Activated T-helper 1 cell treated with anti-CD3 and anti-CD28 coated beads, Interleukin-12 subunit alpha, Interleukin-12 subunit beta, Interleukin-2, Interleukin-4 antibody, amounts not matched to agents 30 ng/mL and 10 ng/mL and 1 ng/mL, durations not matched to agents 14 hours and 24 hours and 36 hours (primary cell): ENCODE measurements at regions not wholly inside any gene's neighbourhood (a gene's known extent, or its start where the extent isn't known, plus 50 kb on each side); places are given as distances from the start of the nearest gene placed in this dataset.

ENCODE experiments used
- DNase-seq: peaks from one replicate; pipeline ENCODE4 v3.0.0; 2021; ENCODE audit warnings: low spot score
- H3K27ac Mint-ChIP-seq: one replicate; pipeline ENCODE4 v1.8.0; 2021; ENCODE audit warnings: mild to moderate bottlenecking, mixed read lengths
- H3K27me3 Mint-ChIP-seq: one replicate; pipeline ENCODE4 v1.8.0; 2022; ENCODE audit warnings: mild to moderate bottlenecking, moderate library complexity, mixed read lengths; ENCODE audit not compliant: insufficient read depth
- H3K36me3 Mint-ChIP-seq: one replicate; pipeline ENCODE4 v1.8.0; 2021; ENCODE audit warnings: low read depth, mixed read lengths
- H3K4me1 Mint-ChIP-seq: one replicate; pipeline ENCODE4 v1.8.0; 2021; ENCODE audit warnings: low read depth, mixed read lengths
- H3K4me3 Mint-ChIP-seq: one replicate; pipeline ENCODE4 v1.8.0; 2021; ENCODE audit warnings: mild to moderate bottlenecking, moderate library complexity, mixed read lengths
- H3K9me3 Mint-ChIP-seq: one replicate; pipeline ENCODE4 v1.8.0; 2021; ENCODE audit warnings: mixed read lengths
- intact Hi-C: fragments of 100-400 bp; cut with micrococcal nuclease; formaldehyde crosslinking; loops from one replicate; pipeline ENCODE4 v1.15.1; 2024

GRCh38 chr13:89827552-89827951 is 1519.9 kb upstream of the MIR17HG start:
- no peaks in the 10 kb centered on the region for H3K27me3 Mint-ChIP-seq
- H3K4me3 Mint-ChIP-seq = no peak overlapping the region
- intact Hi-C loops = no loop called here
- H3K4me1 Mint-ChIP-seq = no peaks in the 10 kb centered on the region
- no peak for DNase-seq
- no peaks in the 10 kb centered on the region for H3K9me3 Mint-ChIP-seq
- no peaks in the 10 kb centered on the region for H3K36me3 Mint-ChIP-seq
- H3K27ac Mint-ChIP-seq = no peak overlapping the region

DNA sequence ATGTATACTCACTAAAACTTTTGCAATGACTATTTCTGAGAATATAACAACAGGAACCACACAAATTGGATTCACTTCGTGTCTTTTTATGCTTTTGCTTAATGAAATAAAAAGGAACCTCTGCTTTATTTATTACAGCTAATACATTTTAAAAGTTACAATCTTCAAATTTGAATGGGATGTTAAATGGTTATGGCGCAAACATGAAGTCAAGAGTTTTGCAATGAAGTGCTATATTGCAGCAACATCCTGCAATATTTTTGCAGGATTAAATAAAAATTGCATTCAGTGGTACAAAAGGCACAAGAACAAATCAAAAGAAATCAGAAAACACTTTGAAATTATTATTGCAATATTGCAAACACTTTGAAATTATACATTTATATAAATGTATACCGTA is 1519.0 kb upstream of the MIR17HG start:
- Mint-ChIP-seq H3K9me3 (no peaks in the 10 kb centered on the region), H3K4me3 (no peak overlapping the region), H3K27ac (no peak overlapping the region), H3K36me3 (no peaks in the 10 kb centered on the region), H3K4me1 (no peaks in the 10 kb centered on the region), H3K27me3 (no peaks in the 10 kb centered on the region)
- no peak for DNase-seq
- intact Hi-C loops = no loop called here

DNA sequence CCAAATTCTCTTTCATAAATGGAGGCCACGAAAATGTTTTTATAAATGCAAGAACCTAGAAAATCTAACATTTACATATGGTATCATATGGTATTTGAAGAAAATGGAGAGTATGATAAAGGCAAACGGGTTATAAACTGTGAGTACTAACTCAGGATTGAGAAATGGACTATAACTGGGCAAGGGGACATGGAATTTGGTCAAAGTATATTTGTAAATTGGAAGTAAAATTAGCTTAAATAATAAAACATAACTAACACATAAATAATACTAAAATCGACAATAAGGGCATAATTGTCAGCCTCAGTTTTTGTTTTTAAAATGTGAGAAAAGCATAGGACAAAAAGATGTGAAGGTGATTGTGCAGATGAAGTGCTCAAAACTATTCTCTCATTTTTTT is 1516.3 kb upstream of the MIR17HG start:
- DNase-seq = no peak
- H3K27me3 Mint-ChIP-seq = no peaks in the 10 kb centered on the region
- peaks cover 6% of the 10 kb centered on the region for H3K9me3 Mint-ChIP-seq
- H3K4me1 Mint-ChIP-seq = no peaks in the 10 kb centered on the region
- H3K27ac Mint-ChIP-seq = no peak overlapping the region
- no peaks in the 10 kb centered on the region for H3K36me3 Mint-ChIP-seq
- intact Hi-C loops = no loop called here
- H3K4me3 Mint-ChIP-seq = no peak overlapping the region

DNA sequence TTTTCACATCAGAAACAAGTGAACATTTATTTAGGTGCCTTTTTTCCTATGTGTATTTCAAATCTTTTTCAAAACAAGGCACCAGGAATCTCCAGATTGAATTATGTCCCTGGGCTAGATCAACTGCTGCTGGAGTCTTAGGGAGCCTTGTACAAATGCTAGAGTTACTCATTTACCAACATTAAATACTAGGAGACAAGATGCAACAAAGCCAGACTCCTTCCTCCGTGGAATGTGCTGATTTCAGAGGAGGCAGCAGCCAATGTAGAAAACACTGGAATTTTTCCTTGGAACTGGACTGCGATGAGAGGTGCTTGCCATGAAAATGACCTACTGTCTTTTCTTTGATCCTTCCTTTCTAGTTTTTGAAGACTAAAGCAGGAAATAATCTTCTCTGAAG is 1514.7 kb upstream of the MIR17HG start:
- Mint-ChIP-seq H3K27me3 (no peaks in the 10 kb centered on the region), H3K9me3 (peaks cover 13% of the 10 kb centered on the region), H3K27ac (no peak overlapping the region), H3K4me1 (no peaks in the 10 kb centered on the region), H3K36me3 (no peaks in the 10 kb centered on the region), H3K4me3 (no peak overlapping the region)
- no peak for DNase-seq
- intact Hi-C loops = no loop called here

- Mint-ChIP-seq H3K27ac (no peak overlapping the region), H3K36me3 (no peaks in the 10 kb centered on the region), H3K4me3 (no peak overlapping the region), H3K4me1 (no peaks in the 10 kb centered on the region), H3K27me3 (no peaks in the 10 kb centered on the region), H3K9me3 (no peaks in the 10 kb centered on the region)
- DNase-seq = no peak
- intact Hi-C loops = no loop called here
These were observed 1503.9 kb upstream of the MIR17HG start for GRCh38 chr13:89843621-89844020.

DNA sequence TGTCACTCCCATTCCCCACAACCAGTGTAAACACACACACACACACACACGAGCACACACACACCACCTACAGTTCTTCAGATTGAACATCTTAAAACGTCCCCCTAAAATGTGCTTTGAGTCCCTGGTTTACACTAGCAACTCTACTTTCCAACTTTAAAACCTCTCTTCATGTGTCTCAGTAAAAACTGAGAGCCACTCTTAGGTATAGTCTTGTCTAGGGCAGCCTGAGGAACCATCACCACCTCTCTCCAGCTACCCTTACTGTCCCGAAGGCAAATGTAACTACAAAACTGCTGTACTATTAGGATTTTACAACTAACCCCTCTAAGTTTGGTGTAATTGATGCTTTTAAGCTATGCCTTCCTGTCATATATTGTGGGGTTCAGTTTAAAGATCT is 1501.6 kb upstream of the MIR17HG start:
- H3K27me3 Mint-ChIP-seq = no peaks in the 10 kb centered on the region
- H3K4me3 Mint-ChIP-seq = no peak overlapping the region
- H3K27ac Mint-ChIP-seq = no peak overlapping the region
- H3K9me3 Mint-ChIP-seq = no peaks in the 10 kb centered on the region
- no peaks in the 10 kb centered on the region for H3K36me3 Mint-ChIP-seq
- H3K4me1 Mint-ChIP-seq = no peaks in the 10 kb centered on the region
- DNase-seq = no peak
- intact Hi-C loops = no loop called here

GRCh38 chr13:89846926-89847585 is 1500.4 kb upstream of the MIR17HG start:
- no peaks in the 10 kb centered on the region for H3K36me3 Mint-ChIP-seq
- no peaks in the 10 kb centered on the region for H3K27me3 Mint-ChIP-seq
- intact Hi-C loops = no loop called here
- DNase-seq = no peak
- no peak overlapping the region for H3K27ac Mint-ChIP-seq
- H3K4me3 Mint-ChIP-seq = no peak overlapping the region
- no peaks in the 10 kb centered on the region for H3K9me3 Mint-ChIP-seq
- H3K4me1 Mint-ChIP-seq = no peaks in the 10 kb centered on the region

- H3K4me1 Mint-ChIP-seq = no peaks in the 10 kb centered on the region
- no peak overlapping the region for H3K27ac Mint-ChIP-seq
- no peak overlapping the region for H3K4me3 Mint-ChIP-seq
- H3K36me3 Mint-ChIP-seq = no peaks in the 10 kb centered on the region
- H3K27me3 Mint-ChIP-seq = no peaks in the 10 kb centered on the region
- no peaks in the 10 kb centered on the region for H3K9me3 Mint-ChIP-seq
- no peak for DNase-seq
- intact Hi-C loops = no loop called here
These were observed 1494.9 kb upstream of the MIR17HG start for GRCh38 chr13:89852570-89852969.

DNA sequence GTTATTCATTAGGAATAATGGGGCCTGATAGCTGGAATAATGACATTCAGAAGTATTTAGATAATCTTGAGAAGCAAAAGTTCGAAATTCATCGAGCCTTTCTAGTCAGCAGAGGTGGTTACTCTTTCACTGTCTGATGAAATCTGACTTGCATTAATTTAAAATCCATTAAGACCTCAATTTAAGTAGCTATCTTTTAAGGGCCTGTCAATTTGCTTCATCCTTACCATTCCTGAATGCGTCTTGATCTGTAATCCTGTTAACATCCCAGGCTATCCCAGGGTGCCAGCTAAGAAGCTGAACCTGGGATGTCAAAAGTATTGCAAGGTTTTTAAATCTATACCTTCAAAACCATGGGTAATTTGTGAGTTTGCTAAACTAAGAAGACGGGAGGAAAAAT is 1491.0 kb upstream of the MIR17HG start:
- DNase-seq = no peak
- no peaks in the 10 kb centered on the region for H3K4me1 Mint-ChIP-seq
- H3K4me3 Mint-ChIP-seq = no peak overlapping the region
- H3K27ac Mint-ChIP-seq = no peak overlapping the region
- no peaks in the 10 kb centered on the region for H3K27me3 Mint-ChIP-seq
- intact Hi-C loops = no loop called here
- peaks cover 8% of the 10 kb centered on the region for H3K9me3 Mint-ChIP-seq
- no peaks in the 10 kb centered on the region for H3K36me3 Mint-ChIP-seq

DNA sequence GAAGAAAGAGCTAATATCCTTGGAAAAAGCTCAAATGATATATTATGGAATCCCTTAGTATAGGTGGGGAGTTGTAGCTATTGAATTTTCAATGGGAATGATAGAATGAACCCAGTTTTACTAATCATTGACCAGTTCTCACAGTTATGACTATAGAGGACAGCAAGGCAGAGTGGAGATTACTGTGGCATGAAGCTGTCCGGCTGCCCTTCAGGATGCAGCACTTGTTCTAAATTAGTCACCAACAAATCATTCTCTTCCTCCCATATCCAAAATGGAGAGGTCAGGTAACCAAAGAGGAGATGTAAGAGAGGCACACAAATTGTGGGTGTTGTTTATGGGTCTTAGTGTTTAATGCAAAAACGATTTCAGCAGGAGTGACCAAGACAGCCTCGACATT is 1490.0 kb upstream of the MIR17HG start:
- no peak overlapping the region for H3K4me3 Mint-ChIP-seq
- no peak overlapping the region for H3K27ac Mint-ChIP-seq
- H3K27me3 Mint-ChIP-seq = no peaks in the 10 kb centered on the region
- no peaks in the 10 kb centered on the region for H3K4me1 Mint-ChIP-seq
- H3K9me3 Mint-ChIP-seq = peaks cover 8% of the 10 kb centered on the region
- intact Hi-C loops = no loop called here
- no peak for DNase-seq
- H3K36me3 Mint-ChIP-seq = no peaks in the 10 kb centered on the region

DNA sequence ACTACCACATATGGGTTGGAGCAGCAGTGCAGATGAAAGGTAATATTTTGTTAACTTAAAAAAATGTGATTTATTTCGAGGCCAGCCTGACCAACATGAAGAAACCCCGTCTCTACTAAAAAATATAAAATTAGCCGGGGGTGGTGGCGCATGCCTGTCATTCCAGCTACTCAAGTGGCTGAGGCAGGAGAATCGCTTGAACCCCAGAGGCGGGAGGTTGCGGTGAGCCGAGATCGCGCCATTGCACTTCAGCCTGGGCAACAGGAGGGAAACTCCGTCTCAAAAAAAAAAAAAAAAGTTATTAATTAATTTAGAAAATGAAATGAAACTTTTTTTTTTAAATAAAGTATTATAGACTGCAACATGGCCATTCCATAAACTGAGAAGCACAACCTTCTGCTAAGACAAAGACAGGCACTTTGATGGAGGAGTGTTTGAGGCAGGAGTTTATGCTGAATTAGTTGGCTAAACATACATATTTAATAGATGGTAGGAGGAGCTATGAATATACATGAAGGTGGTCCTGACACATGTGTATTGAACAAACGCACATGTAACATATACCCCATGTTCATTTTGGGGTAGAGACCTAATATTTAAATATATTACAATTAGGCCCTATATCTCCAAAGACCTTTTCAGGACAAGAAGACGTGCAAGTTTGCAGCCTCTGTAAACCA is 1485.3 kb upstream of the MIR17HG start:
- H3K4me1 Mint-ChIP-seq = no peaks in the 10 kb centered on the region
- no peak overlapping the region for H3K27ac Mint-ChIP-seq
- DNase-seq = no peak
- no peaks in the 10 kb centered on the region for H3K27me3 Mint-ChIP-seq
- peaks cover 13% of the 10 kb centered on the region for H3K9me3 Mint-ChIP-seq
- intact Hi-C loops = no loop called here
- no peaks in the 10 kb centered on the region for H3K36me3 Mint-ChIP-seq
- H3K4me3 Mint-ChIP-seq = no peak overlapping the region

DNA sequence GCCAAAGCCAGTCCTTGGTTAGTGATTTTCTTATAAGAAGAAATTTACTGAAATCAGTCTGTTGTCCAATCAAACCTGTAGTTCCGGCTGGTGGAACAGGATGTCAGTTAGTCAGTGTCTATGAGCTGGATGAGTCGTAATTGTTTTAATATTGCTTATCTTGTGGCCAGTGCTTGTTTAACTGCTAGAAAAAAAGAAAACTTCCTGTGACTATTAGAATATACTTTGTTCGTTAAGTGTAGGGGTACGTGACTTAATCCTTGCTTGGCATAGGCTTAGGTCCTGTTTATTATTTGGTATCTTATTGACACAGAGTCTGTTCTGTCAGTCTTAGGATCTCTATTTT is 1484.8 kb upstream of the MIR17HG start:
- Mint-ChIP-seq H3K4me3 (no peak overlapping the region), H3K9me3 (peaks cover 13% of the 10 kb centered on the region), H3K36me3 (no peaks in the 10 kb centered on the region), H3K27ac (no peak overlapping the region), H3K4me1 (no peaks in the 10 kb centered on the region), H3K27me3 (no peaks in the 10 kb centered on the region)
- no peak for DNase-seq
- intact Hi-C loops = no loop called here

GRCh38 chr13:89865164-89866064 is 1482.1 kb upstream of the MIR17HG start:
- no peak for DNase-seq
- Mint-ChIP-seq H3K4me1 (no peaks in the 10 kb centered on the region), H3K4me3 (no peak overlapping the region), H3K9me3 (peaks cover 14% of the 10 kb centered on the region), H3K27ac (no peak overlapping the region), H3K27me3 (no peaks in the 10 kb centered on the region), H3K36me3 (no peaks in the 10 kb centered on the region)
- intact Hi-C loops = no loop called here
